RWPE2 (cell line): ENCODE measurements at regions not wholly inside any gene's neighbourhood (a gene's known extent, or its start where the extent isn't known, plus 50 kb on each side); places are given as distances from the start of the nearest gene placed in this dataset.
A peak's percentile ranks its signal among the peaks of the same experiment; 100 is the strongest.

ENCODE experiments used
- ATAC-seq: fragments of 200-7000 bp; cut with Tn5 transposase; 3 replicates; pipeline ENCODE4 v1.9.1; 2021; ENCODE audit warnings: low read depth
- DNase-seq: peaks from one replicate; pipeline ENCODE4 v3.0.0-alpha.2; 2020; ENCODE audit warnings: low spot score
- H3K27ac ChIP-seq: fragments of 450-650 bp; 2 replicates; pipeline ENCODE4 v1.5.1; 2017; ENCODE audit warnings: mild to moderate bottlenecking; ENCODE audit not compliant: poor library complexity, severe bottlenecking
- H3K27me3 ChIP-seq: fragments of 250-450 bp; sonication (Bioruptor Pico); 2 replicates; pipeline ENCODE4 v1.5.1; 2021; ENCODE audit warnings: mild to moderate bottlenecking, moderate library complexity; ENCODE audit not compliant: insufficient read depth, poor library complexity, severe bottlenecking
- H3K36me3 ChIP-seq: fragments of 250-450 bp; sonication (Bioruptor Pico); 2 replicates; pipeline ENCODE4 v1.5.1; 2020; ENCODE audit warnings: low read depth, mild to moderate bottlenecking, moderate library complexity
- H3K4me1 ChIP-seq: fragments of 250-450 bp; sonication (Bioruptor Pico); 2 replicates; pipeline ENCODE4 v1.5.1; 2021; ENCODE audit warnings: mild to moderate bottlenecking, moderate library complexity; ENCODE audit not compliant: insufficient read depth, poor library complexity, severe bottlenecking
- H3K4me3 ChIP-seq: fragments of 250-450 bp; sonication (Bioruptor Pico); 2 replicates; pipeline ENCODE4 v1.5.1; 2021; ENCODE audit warnings: mild to moderate bottlenecking, moderate library complexity; ENCODE audit not compliant: severe bottlenecking
- H3K9me3 ChIP-seq: fragments of 250-450 bp; sonication (Bioruptor Pico); 2 replicates; pipeline ENCODE4 v1.5.1; 2021; ENCODE audit warnings: mild to moderate bottlenecking, moderate library complexity; ENCODE audit not compliant: severe bottlenecking
- CTCF ChIP-seq: fragments of 450-650 bp; IDR thresholded peaks from one replicate; pipeline ENCODE4 v1.5.1; 2017; ENCODE audit warnings: mild to moderate bottlenecking, moderate library complexity; ENCODE audit not compliant: poor library complexity, severe bottlenecking

GRCh38 chr10:121668314-121669027 is 70.2 kb upstream of the FGFR2 start:
- Histone ChIP-seq H3K4me1 (no peaks in the 10 kb centered on the region), H3K27ac (no peak overlapping the region), H3K36me3 (no peaks in the 10 kb centered on the region), H3K4me3 (no peak overlapping the region), H3K9me3 (no peaks in the 10 kb centered on the region), H3K27me3 (no peaks in the 10 kb centered on the region)
- ATAC-seq = peak; percentile 45; the same call in 1 of the 3 replicates
- TF ChIP-seq CTCF = no peak
- no peak for DNase-seq

- no peak for TF ChIP-seq CTCF
- Histone ChIP-seq H3K36me3 (no peaks in the 10 kb centered on the region), H3K27ac (no peak overlapping the region), H3K27me3 (no peaks in the 10 kb centered on the region), H3K9me3 (no peaks in the 10 kb centered on the region), H3K4me3 (no peak overlapping the region), H3K4me1 (no peaks in the 10 kb centered on the region)
- DNase-seq = no peak
- ATAC-seq = peak; percentile 51; the same call in 1 of the 3 replicates
Measured at GRCh38 chr10:121667948-121668313, 69.7 kb upstream of the FGFR2 start.

- ATAC-seq (no peak), DNase-seq (no peak)
- Histone ChIP-seq H3K27me3 (no peaks in the 10 kb centered on the region), H3K36me3 (no peaks in the 10 kb centered on the region), H3K4me3 (no peak overlapping the region), H3K9me3 (no peaks in the 10 kb centered on the region), H3K27ac (no peak overlapping the region), H3K4me1 (no peaks in the 10 kb centered on the region)
- TF ChIP-seq CTCF = no peak
Measured at GRCh38 chr10:121665809-121666208, 67.6 kb upstream of the FGFR2 start.

GRCh38 chr10:121664671-121665070 is 66.4 kb upstream of the FGFR2 start:
- Histone ChIP-seq H3K9me3 (no peaks in the 10 kb centered on the region), H3K36me3 (no peaks in the 10 kb centered on the region), H3K4me3 (no peak overlapping the region), H3K27me3 (no peaks in the 10 kb centered on the region), H3K4me1 (no peaks in the 10 kb centered on the region), H3K27ac (no peak overlapping the region)
- DNase-seq (no peak), ATAC-seq (no peak)
- no peak for TF ChIP-seq CTCF
